Panc1 (cell line): ENCODE measurements at regions not wholly inside any gene's neighbourhood (a gene's known extent, or its start where the extent isn't known, plus 50 kb on each side); places are given as distances from the start of the nearest gene placed in this dataset.

Experiments
- ATAC-seq: fragments of 200-7000 bp; cut with Tn5 transposase; 2 replicates; pipeline ENCODE4 v1.9.1; 2020; ENCODE audit warnings: mild to moderate bottlenecking, moderate library complexity
- BruUV-seq: library from RNA; stranded (reverse); fragments of 400-500 nt; replicated peaks from 2 replicates; lab custom pipeline; 2021; lab: Mats Ljungman, UMichigan
- CTCF ChIA-PET: fragments of 300-600 bp; sonication (Branson Sonifier 250); formaldehyde crosslinking; loops from one replicate; lab custom pipeline; 2022; ENCODE audit warnings: antibody characterized with exemption; lab: Charles Lee
- POLR2A ChIA-PET: fragments of 300-600 bp; sonication (Branson Sonifier 250); formaldehyde crosslinking; loops from one replicate; lab custom pipeline; 2022; ENCODE audit warnings: antibody characterized with exemption; lab: Charles Lee
- DNase-seq: peaks from one replicate; pipeline ENCODE4 v3.0.0-alpha.2; 2010; ENCODE audit warnings: low read depth, low spot score
- H3K27ac ChIP-seq: 2 replicates; pipeline ENCODE4 v1.5.1; 2011; ENCODE audit warnings: mild to moderate bottlenecking, low read length, inconsistent platforms
- H3K27me3 ChIP-seq: fragments of 200-500 bp; sonication (Bioruptor generic); 2 replicates; pipeline ENCODE4 v1.6.0; 2014; ENCODE audit warnings: low read length, inconsistent platforms; ENCODE audit not compliant: control insufficient read depth, insufficient read depth
- H3K36me3 ChIP-seq: fragments of 200-500 bp; sonication (Bioruptor generic); 2 replicates; pipeline ENCODE4 v1.5.1; 2014; ENCODE audit warnings: inconsistent platforms, mild to moderate bottlenecking, low read length, moderate library complexity; ENCODE audit not compliant: control insufficient read depth, insufficient read depth
- H3K4me1 ChIP-seq: 2 replicates; pipeline ENCODE4 v1.5.1; 2011; ENCODE audit warnings: inconsistent platforms, mild to moderate bottlenecking, low read length, moderate library complexity; ENCODE audit not compliant: control insufficient read depth, insufficient read depth
- H3K4me3 ChIP-seq, 2 experiments: 2 replicates each; pipeline ENCODE4 v1.5.1; 2011 to 2012; ENCODE audit warnings: low read depth in 2 of 2, low read length in 2 of 2, mild to moderate bottlenecking in 2 of 2, inconsistent platforms in 1 of 2, moderate library complexity in 1 of 2
- H3K9me3 ChIP-seq: fragments of 200-500 bp; sonication (Bioruptor generic); 2 replicates; pipeline ENCODE4 v1.5.1; 2014; ENCODE audit warnings: low read depth, mild to moderate bottlenecking, inconsistent platforms, low read length, moderate library complexity; ENCODE audit not compliant: control insufficient read depth, insufficient read depth
- POLR2AphosphoS5 ChIP-seq: IDR thresholded peaks from 2 replicates; pipeline ENCODE4 v1.6.1; 2012; ENCODE audit warnings: mild to moderate bottlenecking, low read depth, low read length, moderate library complexity
- REST ChIP-seq, 2 experiments: IDR thresholded peaks; 2 replicates each; pipeline ENCODE4 v1.6.1; 2011 to 2012; ENCODE audit warnings: low read depth in 2 of 2, control low read depth in 1 of 2, low read length in 1 of 2, mild to moderate bottlenecking in 1 of 2, moderate library complexity in 1 of 2; ENCODE audit not compliant: insufficient read depth in 1 of 2
- SIN3A ChIP-seq: IDR thresholded peaks from 2 replicates; pipeline ENCODE4 v1.6.1; 2012; ENCODE audit warnings: low read depth, mild to moderate bottlenecking, low read length, moderate library complexity, borderline replicate concordance; ENCODE audit not compliant: insufficient read depth
- TCF7L2 ChIP-seq: IDR thresholded peaks from 2 replicates; pipeline ENCODE4 v1.6.1; 2011; ENCODE audit warnings: mild to moderate bottlenecking, low read depth, low read length, inconsistent platforms
- in situ Hi-C: cut with HindIII; loops from 2 replicates; pipeline ENCODE4 v1.10.0; 2016; ENCODE audit warnings: low sequenced_read_pairs, low pct_unique_long_range_greater_than_20kb
- intact Hi-C: fragments of 100-400 bp; cut with micrococcal nuclease; formaldehyde crosslinking; loops from one replicate; pipeline ENCODE4 v1.10.0; 2022; ENCODE audit not compliant: unreplicated experiment
- TF ChIP-seq, protein P1 (sequence below): fragments of 450-650 bp; IDR thresholded peaks from 2 replicates; pipeline ENCODE4 v1.5.1; 2017; ENCODE audit warnings: mild to moderate bottlenecking

DNA sequence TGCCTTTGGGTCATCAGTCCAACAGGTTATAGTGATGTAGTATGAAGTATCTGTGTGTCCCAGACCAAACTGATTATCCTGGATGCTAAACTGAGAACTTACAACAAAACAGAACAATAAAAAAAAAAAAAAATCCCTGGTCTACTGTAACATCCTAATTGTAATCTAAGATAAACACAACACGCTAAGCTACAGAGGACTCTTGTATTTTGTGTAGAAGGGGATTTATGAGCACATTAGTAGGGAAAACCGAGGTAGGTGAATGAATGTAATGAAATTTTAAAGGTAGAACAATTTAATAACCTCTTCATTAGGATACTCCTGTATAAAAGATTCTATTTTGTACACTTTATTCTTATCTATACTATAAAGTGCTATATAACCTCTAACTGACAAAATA lies 424.1 kb downstream of the NDFIP2 start:
- in situ Hi-C loops = no loop called here
- ATAC-seq = no peak
- H3K9me3 ChIP-seq = no peaks in the 10 kb centered on the region; the same call in 1 of the 2 replicates
- ChIA-PET POLR2A (no interaction called here), CTCF (no interaction called here)
- TF ChIP-seq REST (IDR thresholded peaks at IDR 0.05; ENCODE audit: insufficient read depth in 1 of 2, low read depth in 2 of 2, low read length in 1 of 2) (no peak), POLR2AphosphoS5 (no peak), SIN3A (no peak), TCF7L2 (no peak)
- TF ChIP-seq, protein P1, sequence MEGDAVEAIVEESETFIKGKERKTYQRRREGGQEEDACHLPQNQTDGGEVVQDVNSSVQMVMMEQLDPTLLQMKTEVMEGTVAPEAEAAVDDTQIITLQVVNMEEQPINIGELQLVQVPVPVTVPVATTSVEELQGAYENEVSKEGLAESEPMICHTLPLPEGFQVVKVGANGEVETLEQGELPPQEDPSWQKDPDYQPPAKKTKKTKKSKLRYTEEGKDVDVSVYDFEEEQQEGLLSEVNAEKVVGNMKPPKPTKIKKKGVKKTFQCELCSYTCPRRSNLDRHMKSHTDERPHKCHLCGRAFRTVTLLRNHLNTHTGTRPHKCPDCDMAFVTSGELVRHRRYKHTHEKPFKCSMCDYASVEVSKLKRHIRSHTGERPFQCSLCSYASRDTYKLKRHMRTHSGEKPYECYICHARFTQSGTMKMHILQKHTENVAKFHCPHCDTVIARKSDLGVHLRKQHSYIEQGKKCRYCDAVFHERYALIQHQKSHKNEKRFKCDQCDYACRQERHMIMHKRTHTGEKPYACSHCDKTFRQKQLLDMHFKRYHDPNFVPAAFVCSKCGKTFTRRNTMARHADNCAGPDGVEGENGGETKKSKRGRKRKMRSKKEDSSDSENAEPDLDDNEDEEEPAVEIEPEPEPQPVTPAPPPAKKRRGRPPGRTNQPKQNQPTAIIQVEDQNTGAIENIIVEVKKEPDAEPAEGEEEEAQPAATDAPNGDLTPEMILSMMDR = no peak
- peak overlapping the region; percentile 12; the same call in 1 of the 2 replicates for H3K27ac ChIP-seq
- intact Hi-C loops = no loop called here
- no TSS peak for BruUV-seq
- H3K27me3 ChIP-seq = no peaks in the 10 kb centered on the region
- no peaks in the 10 kb centered on the region for H3K4me1 ChIP-seq
- H3K36me3 ChIP-seq = no peaks in the 10 kb centered on the region
- H3K4me3 ChIP-seq = no peak overlapping the region
- DNase-seq = no peak

- H3K9me3 ChIP-seq = no peaks in the 10 kb centered on the region; the same call in 1 of the 2 replicates
- no peak overlapping the region; the same call in 1 of the 2 replicates for H3K27ac ChIP-seq
- no peaks in the 10 kb centered on the region for H3K4me1 ChIP-seq
- in situ Hi-C loops = no loop called here
- intact Hi-C loops = no loop called here
- no peaks in the 10 kb centered on the region for H3K36me3 ChIP-seq
- ChIA-PET POLR2A (no interaction called here), CTCF (no interaction called here)
- no TSS peak for BruUV-seq
- TF ChIP-seq REST (IDR thresholded peaks at IDR 0.05; ENCODE audit: insufficient read depth in 1 of 2, low read depth in 2 of 2, low read length in 1 of 2) (no peak), POLR2AphosphoS5 (no peak), TCF7L2 (no peak), SIN3A (no peak)
- no peak for DNase-seq
- H3K27me3 ChIP-seq = no peaks in the 10 kb centered on the region
- no peak overlapping the region for H3K4me3 ChIP-seq
- ATAC-seq = no peak
Measured at GRCh38 chr13:79904581-79904980, 423.6 kb downstream of the NDFIP2 start.
